ENCODE measurements at regions not wholly inside any gene's neighbourhood (a gene's known extent, or its start where the extent isn't known, plus 50 kb on each side); places are given as distances from the start of the nearest gene placed in this dataset.
"Not testable (repeated sequence)": the region's sequence is repeated elsewhere in the genome, so short reads cannot be mapped to it uniquely, and the experiment has no call there.

DNA sequence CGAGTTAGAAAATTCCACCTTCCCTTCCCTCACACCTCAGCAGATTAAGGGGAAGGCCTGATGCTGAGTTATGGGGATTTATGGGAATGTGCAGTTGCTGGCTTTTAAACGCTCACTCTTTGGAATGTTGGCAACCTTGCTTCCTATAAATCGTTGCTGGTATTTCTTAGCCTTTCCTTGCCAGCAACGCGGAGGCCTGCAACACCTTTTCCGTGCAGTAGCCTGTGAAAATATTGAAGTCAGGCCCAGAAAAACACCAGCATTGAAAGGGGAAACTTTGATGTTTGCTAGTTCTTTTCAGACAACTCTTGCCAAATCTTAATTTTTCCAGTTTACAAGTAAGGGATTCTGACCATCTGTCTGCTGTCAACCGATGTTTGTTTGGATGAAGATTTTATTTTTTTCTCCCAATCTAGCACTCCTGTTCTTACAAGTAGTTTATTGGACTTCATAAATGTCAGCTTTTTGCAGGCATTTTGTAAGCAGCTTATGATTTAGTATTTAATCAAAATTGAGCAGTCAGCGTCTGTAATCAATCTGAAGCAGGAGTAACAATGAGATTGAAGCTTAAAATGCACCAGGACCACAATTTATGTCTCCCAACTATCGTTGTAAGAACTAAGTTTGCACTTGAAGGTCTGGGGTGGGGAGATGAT, 251.0 kb downstream of the RPLP1 start:
- no peak for DNase-seq
- no peak for ATAC-seq
- H3K27me3 Mint-ChIP-seq: peaks cover 25% of the 10 kb centered on the region

GRCh38 chr15:69704229-69704628, 251.6 kb downstream of the RPLP1 start:
- peaks cover 15% of the 10 kb centered on the region for H3K36me3 Mint-ChIP-seq
- no peak for DNase-seq
- CTCF ChIA-PET: no interaction called here
- H3K27ac Mint-ChIP-seq: no peak overlapping the region
- H3K9me3 Mint-ChIP-seq (ENCODE audit: low read depth): peaks cover 11% of the 10 kb centered on the region
- no peak overlapping the region for H3K4me3 Mint-ChIP-seq
- ATAC-seq: no peak
- H3K27me3 Mint-ChIP-seq: peaks cover 27% of the 10 kb centered on the region
- no peaks in the 10 kb centered on the region for H3K4me1 Mint-ChIP-seq

More for the DNA sequence above, 251.0 kb downstream of the RPLP1 start:
- CTCF ChIA-PET: no interaction called here
- Mint-ChIP-seq H3K36me3 (peaks cover 12% of the 10 kb centered on the region), H3K4me1 (no peaks in the 10 kb centered on the region), H3K9me3 (ENCODE audit: low read depth) (peaks cover 11% of the 10 kb centered on the region), H3K4me3 (no peak overlapping the region), H3K27ac (no peak overlapping the region)

DNA sequence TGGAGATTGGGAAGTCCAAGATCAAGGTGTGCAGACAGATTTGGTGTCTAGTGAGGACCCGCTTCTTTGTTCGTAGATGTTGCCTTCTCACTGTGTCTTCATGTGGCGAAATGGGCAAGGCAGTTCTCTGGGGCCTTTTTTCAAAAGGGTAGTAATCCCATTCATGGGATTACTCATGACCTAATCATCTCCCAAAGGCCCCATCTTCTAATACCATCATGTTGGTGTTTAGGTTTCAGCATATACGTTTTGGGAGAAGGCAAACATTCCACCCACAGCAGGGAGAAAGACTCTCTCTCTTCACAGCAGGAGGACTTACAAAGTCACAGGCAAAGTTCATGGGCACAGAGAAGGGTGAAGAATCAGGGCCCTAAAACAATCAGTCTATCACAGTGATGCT, 252.1 kb downstream of the RPLP1 start:
- ATAC-seq: no peak
- Mint-ChIP-seq H3K4me1 (no peaks in the 10 kb centered on the region), H3K27ac (no peak overlapping the region), H3K27me3 (peaks cover 30% of the 10 kb centered on the region), H3K36me3 (peaks cover 19% of the 10 kb centered on the region), H3K4me3 (no peak overlapping the region), H3K9me3 (ENCODE audit: low read depth) (peaks cover 15% of the 10 kb centered on the region)
- DNase-seq: no peak
- CTCF ChIA-PET: no interaction called here

GRCh38 chr15:69706353-69707097, 253.9 kb downstream of the RPLP1 start:
- no peaks in the 10 kb centered on the region for H3K4me1 Mint-ChIP-seq
- DNase-seq: no peak
- CTCF ChIA-PET: no interaction called here

GRCh38 chr15:69707241-69707640, 254.6 kb downstream of the RPLP1 start:
- ATAC-seq, CTCF ChIA-PET, DNase-seq, H3K4me1 Mint-ChIP-seq, H3K27ac Mint-ChIP-seq, H3K4me3 Mint-ChIP-seq: not testable (repeated sequence)
- Mint-ChIP-seq H3K36me3 (peaks cover 28% of the 10 kb centered on the region), H3K9me3 (ENCODE audit: low read depth) (peaks cover 22% of the 10 kb centered on the region), H3K27me3 (peaks cover 50% of the 10 kb centered on the region)

More at GRCh38 chr15:69706353-69707097, 253.9 kb downstream of the RPLP1 start:
- peaks cover 28% of the 10 kb centered on the region for H3K36me3 Mint-ChIP-seq
- H3K4me3 Mint-ChIP-seq: no peak overlapping the region
- peaks cover 22% of the 10 kb centered on the region for H3K9me3 Mint-ChIP-seq (ENCODE audit: low read depth)
- H3K27me3 Mint-ChIP-seq: peaks cover 48% of the 10 kb centered on the region
- ATAC-seq: no peak
- no peak overlapping the region for H3K27ac Mint-ChIP-seq

GRCh38 chr15:69708436-69709122, 256.0 kb downstream of the RPLP1 start:
- H3K36me3 Mint-ChIP-seq: peaks cover 28% of the 10 kb centered on the region

GRCh38 chr15:69712991-69713390, 260.4 kb downstream of the RPLP1 start:
- Mint-ChIP-seq H3K4me1 (peaks cover 51% of the 10 kb centered on the region), H3K4me3 (no peak overlapping the region), H3K36me3 (peaks cover 32% of the 10 kb centered on the region), H3K27ac (peak overlapping the region; percentile 79), H3K27me3 (peaks cover 70% of the 10 kb centered on the region), H3K9me3 (ENCODE audit: low read depth) (peaks cover 21% of the 10 kb centered on the region)
- DNase-seq: no peak
- ATAC-seq: no peak
- CTCF ChIA-PET: no interaction called here

More at GRCh38 chr15:69708436-69709122, 256.0 kb downstream of the RPLP1 start:
- not testable (repeated sequence) for ATAC-seq, DNase-seq, H3K27ac Mint-ChIP-seq, H3K4me3 Mint-ChIP-seq
- CTCF ChIA-PET: interaction anchor here (0.9 to 1.4 kb wide), 3 partner anchors 20 to 389 kb away, joined by 3 read pairs; partner anchors contain the start of gene TLE3
- Mint-ChIP-seq H3K4me1 (peaks cover 12% of the 10 kb centered on the region), H3K27me3 (peaks cover 61% of the 10 kb centered on the region), H3K9me3 (ENCODE audit: low read depth) (peaks cover 22% of the 10 kb centered on the region)

DNA sequence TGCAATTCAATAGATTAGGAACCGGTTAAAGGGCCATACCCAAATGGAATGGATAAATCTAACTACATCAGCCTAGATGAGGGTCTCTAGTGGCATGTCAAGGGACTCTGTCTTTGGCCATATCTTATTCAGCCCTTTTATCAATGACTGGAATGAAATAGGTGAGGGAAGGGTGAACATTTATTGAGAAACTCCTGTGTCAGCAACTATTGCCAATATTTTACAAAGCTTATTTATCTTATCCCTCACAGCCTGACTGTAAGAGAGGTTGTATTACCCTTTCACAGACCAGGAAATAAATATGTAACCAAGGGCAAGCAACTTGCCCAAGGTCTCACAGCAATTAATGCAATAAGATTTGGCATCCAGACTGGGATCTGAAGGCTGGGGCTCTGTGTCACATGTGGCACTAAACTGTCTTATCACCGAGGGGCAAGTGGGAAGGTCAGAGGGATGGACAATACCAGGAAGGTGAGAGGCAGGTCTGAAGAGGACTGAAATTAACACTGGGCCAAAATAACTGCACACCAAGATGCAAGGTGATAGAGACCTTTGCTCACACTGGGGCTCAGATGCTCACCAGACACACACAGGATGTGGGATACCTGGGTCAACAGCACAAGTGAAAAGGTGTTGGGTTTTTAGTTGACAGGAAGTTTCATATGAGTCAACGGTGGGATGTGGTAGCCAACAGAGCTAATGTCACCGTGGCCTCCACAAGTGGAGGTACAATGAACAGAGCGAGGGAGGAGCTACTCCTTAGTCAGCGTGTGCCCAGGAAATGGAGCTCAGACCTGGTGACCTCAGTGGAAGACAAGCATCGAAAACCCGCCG, 261.3 kb downstream of the RPLP1 start:
- CTCF ChIA-PET: interaction anchor here (0.8 to 1.8 kb wide), 12 partner anchors 14 to 779 kb away, joined by 3 to 9 read pairs (median 4); partner anchors contain the start of gene TLE3
- ATAC-seq (peak; percentile 94), DNase-seq (peak; percentile 95)
- Mint-ChIP-seq H3K27ac (peak overlapping the region; percentile 79), H3K4me3 (no peak overlapping the region), H3K9me3 (ENCODE audit: low read depth) (peaks cover 15% of the 10 kb centered on the region), H3K36me3 (peaks cover 24% of the 10 kb centered on the region), H3K27me3 (peaks cover 68% of the 10 kb centered on the region), H3K4me1 (peaks cover 59% of the 10 kb centered on the region)

DNA sequence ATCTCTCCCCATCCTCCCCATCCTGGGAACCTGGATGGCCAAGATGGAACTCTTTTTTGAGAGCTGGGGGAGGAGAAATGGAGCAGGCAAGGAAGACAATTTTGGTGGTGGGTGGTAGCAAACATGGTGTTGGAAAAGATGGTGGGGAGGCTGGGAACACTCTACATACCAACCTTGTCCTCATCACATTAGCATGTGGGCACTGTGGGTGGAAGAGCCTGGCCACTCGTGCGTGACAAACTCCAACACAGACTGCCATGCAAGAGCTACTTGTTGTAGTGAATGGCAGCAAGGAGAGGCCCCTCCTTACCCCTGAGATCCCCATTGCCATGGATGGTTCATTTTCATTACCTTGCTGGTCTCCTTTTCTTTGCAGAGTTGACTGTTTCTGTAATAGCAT, 262.6 kb downstream of the RPLP1 start:
- DNase-seq: no peak
- CTCF ChIA-PET: interaction anchor here (1.1 to 1.8 kb wide), 2 partner anchors 40 to 385 kb away, joined by 5 to 6 read pairs; no protein-coding TSS in a partner anchor
- Mint-ChIP-seq H3K4me1 (peaks cover 72% of the 10 kb centered on the region), H3K4me3 (no peak overlapping the region), H3K27ac (peak overlapping the region; percentile 41), H3K9me3 (ENCODE audit: low read depth) (peaks cover 8% of the 10 kb centered on the region), H3K27me3 (peaks cover 60% of the 10 kb centered on the region), H3K36me3 (peaks cover 18% of the 10 kb centered on the region)
- ATAC-seq: no peak

GRCh38 chr15:69718436-69718835, 265.8 kb downstream of the RPLP1 start:
- H3K27ac Mint-ChIP-seq: no peak overlapping the region
- ATAC-seq (no peak), DNase-seq (no peak)
- peaks cover 53% of the 10 kb centered on the region for H3K27me3 Mint-ChIP-seq
- peaks cover 10% of the 10 kb centered on the region for H3K36me3 Mint-ChIP-seq
- no peak overlapping the region for H3K4me3 Mint-ChIP-seq
- peaks cover 4% of the 10 kb centered on the region for H3K9me3 Mint-ChIP-seq (ENCODE audit: low read depth)
- peaks cover 88% of the 10 kb centered on the region for H3K4me1 Mint-ChIP-seq
- CTCF ChIA-PET: no interaction called here

DNA sequence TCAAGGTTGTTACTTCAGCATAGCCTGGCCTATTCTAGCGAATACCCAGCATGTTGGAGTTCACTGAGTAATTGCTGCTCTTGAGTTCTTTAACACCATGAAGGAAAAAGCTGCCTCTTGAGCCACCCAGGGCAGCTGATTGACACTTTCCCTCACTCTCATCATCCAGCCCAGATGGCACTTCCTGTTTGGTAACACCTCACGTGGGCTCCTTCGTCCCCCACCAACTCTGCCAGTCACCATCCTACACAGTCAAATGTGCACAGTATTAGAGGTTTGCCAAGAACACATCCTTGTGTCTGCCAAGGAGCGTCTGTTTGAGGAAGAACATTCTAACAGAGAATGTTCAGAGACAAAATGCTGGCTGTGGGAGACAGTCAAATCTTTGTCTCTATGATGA, 266.3 kb downstream of the RPLP1 start:
- peaks cover 10% of the 10 kb centered on the region for H3K36me3 Mint-ChIP-seq
- H3K4me1 Mint-ChIP-seq: peaks cover 86% of the 10 kb centered on the region
- H3K9me3 Mint-ChIP-seq (ENCODE audit: low read depth): peaks cover 4% of the 10 kb centered on the region
- H3K4me3 Mint-ChIP-seq: no peak overlapping the region
- peak; percentile 6 for ATAC-seq
- CTCF ChIA-PET: interaction anchor here (0.6 to 1.2 kb wide), 3 partner anchors 10 to 381 kb away, joined by 3 to 6 read pairs (median 4); no protein-coding TSS in a partner anchor
- DNase-seq: peak; percentile 55
- peak overlapping the region; percentile 76 for H3K27ac Mint-ChIP-seq
- peaks cover 56% of the 10 kb centered on the region for H3K27me3 Mint-ChIP-seq

- peaks cover 4% of the 10 kb centered on the region for H3K9me3 Mint-ChIP-seq (ENCODE audit: low read depth)
- peaks cover 80% of the 10 kb centered on the region for H3K4me1 Mint-ChIP-seq
Measured at GRCh38 chr15:69719527-69720240, 267.1 kb downstream of the RPLP1 start.

More at GRCh38 chr15:69719527-69720240, 267.1 kb downstream of the RPLP1 start:
- H3K4me3 Mint-ChIP-seq: no peak overlapping the region
- H3K36me3 Mint-ChIP-seq: peaks cover 8% of the 10 kb centered on the region
- DNase-seq (peak; percentile 88), ATAC-seq (peak; percentile 90)
- H3K27me3 Mint-ChIP-seq: peaks cover 63% of the 10 kb centered on the region
- peak overlapping the region; percentile 67 for H3K27ac Mint-ChIP-seq
- CTCF ChIA-PET: interaction anchor here (0.6 to 1.2 kb wide), 5 partner anchors 9 to 748 kb away, joined by 3 to 6 read pairs (median 4); no protein-coding TSS in a partner anchor

All from activated CD8-positive, alpha-beta memory T cell treated with anti-CD3 and anti-CD28 coated beads, Interleukin-2, amount 10 ng/mL, durations not matched to agents 7 days and 5 days (primary cell).